ENCODE measurements at regions not wholly inside any gene's neighbourhood (a gene's known extent, or its start where the extent isn't known, plus 50 kb on each side); places are given as distances from the start of the nearest gene placed in this dataset.

GRCh38 chr13:29975283-29975682 is 124.9 kb upstream of the UBL3 start:
- peaks cover 8% of the 10 kb centered on the region; the same call in 1 of the 2 replicates for H3F3A ChIP-seq (ENCODE audit: insufficient read depth)

GRCh38 chr13:29969286-29969685 is 118.9 kb upstream of the UBL3 start:
- Histone ChIP-seq H3K27ac (peak overlapping the region; percentile 52), H3K4me3 (no peak overlapping the region), H3K9me2 (ENCODE audit: insufficient read depth) (no peaks in the 10 kb centered on the region), H4K20me1 (ENCODE audit: insufficient read depth) (no peaks in the 10 kb centered on the region), H3K9me3 (ENCODE audit: low read depth) (no peaks in the 10 kb centered on the region), H3K9ac (no peak overlapping the region), H3K27me3 (replicated peaks; ENCODE audit: insufficient read depth) (no peaks in the 10 kb centered on the region), H3K79me2 (ENCODE audit: insufficient read depth) (no peaks in the 10 kb centered on the region), H2AFZ (no peak overlapping the region), H3K4me1 (ENCODE audit: insufficient read depth) (peaks cover 11% of the 10 kb centered on the region), H3K36me3 (ENCODE audit: low read depth) (no peaks in the 10 kb centered on the region), H3K4me2 (ENCODE audit: unreplicated experiment) (peak overlapping the region; percentile 30), H3F3A (ENCODE audit: insufficient read depth) (peaks cover 16% of the 10 kb centered on the region)
- 27 to 34% methylated on average over 5 of the region's 5 CpGs for WGBS, 2 experiments (ENCODE audit: low coverage in 1 of 2, low lambda C conversion rate in 2 of 2, missing lambda C conversion rate in 2 of 2)
- TF ChIP-seq EZH2 (IDR thresholded peaks at IDR 0.05; ENCODE audit: insufficient read depth, poor library complexity, severe bottlenecking): no peak
- no peak for TF ChIP-seq EZH2phosphoT487 (IDR thresholded peaks at IDR 0.05; ENCODE audit: insufficient read depth, low read depth)
- in situ Hi-C loops (cut with MboI): no loop called here
- DNase-seq: peak; percentile 93

More at GRCh38 chr13:29975283-29975682, 124.9 kb upstream of the UBL3 start:
- H3K9me3 ChIP-seq (ENCODE audit: low read depth): no peaks in the 10 kb centered on the region
- H3K27me3 ChIP-seq (replicated peaks; ENCODE audit: insufficient read depth): no peaks in the 10 kb centered on the region
- no peaks in the 10 kb centered on the region for H3K9me2 ChIP-seq (ENCODE audit: insufficient read depth)
- H2AFZ ChIP-seq: no peak overlapping the region
- no peak overlapping the region for H3K27ac ChIP-seq
- DNase-seq: no peak
- WGBS, 2 experiments (ENCODE audit: low coverage in 1 of 2, low lambda C conversion rate in 2 of 2, missing lambda C conversion rate in 2 of 2): 97 to 100% methylated on average over 1 of the region's 1 CpG
- no peaks in the 10 kb centered on the region for H4K20me1 ChIP-seq (ENCODE audit: insufficient read depth)
- no peak overlapping the region for H3K4me3 ChIP-seq
- H3K4me2 ChIP-seq (ENCODE audit: unreplicated experiment): no peak overlapping the region
- in situ Hi-C loops (cut with MboI): no loop called here
- H3K4me1 ChIP-seq (ENCODE audit: insufficient read depth): no peaks in the 10 kb centered on the region
- no peak overlapping the region for H3K9ac ChIP-seq
- H3K79me2 ChIP-seq (ENCODE audit: insufficient read depth): no peaks in the 10 kb centered on the region
- no peaks in the 10 kb centered on the region for H3K36me3 ChIP-seq (ENCODE audit: low read depth)
- TF ChIP-seq EZH2 (IDR thresholded peaks at IDR 0.05; ENCODE audit: insufficient read depth, poor library complexity, severe bottlenecking) (no peak), EZH2phosphoT487 (IDR thresholded peaks at IDR 0.05; ENCODE audit: insufficient read depth, low read depth) (no peak)

- no peaks in the 10 kb centered on the region for H3K9me3 ChIP-seq (ENCODE audit: low read depth)
- in situ Hi-C loops (cut with MboI): no loop called here
- no peak overlapping the region for H2AFZ ChIP-seq
- no peaks in the 10 kb centered on the region for H4K20me1 ChIP-seq (ENCODE audit: insufficient read depth)
- no peaks in the 10 kb centered on the region for H3K79me2 ChIP-seq (ENCODE audit: insufficient read depth)
- no peak for DNase-seq
- no peak overlapping the region for H3K27ac ChIP-seq
- H3K36me3 ChIP-seq (ENCODE audit: low read depth): no peaks in the 10 kb centered on the region
- TF ChIP-seq EZH2 (IDR thresholded peaks at IDR 0.05; ENCODE audit: insufficient read depth, poor library complexity, severe bottlenecking) (no peak), EZH2phosphoT487 (IDR thresholded peaks at IDR 0.05; ENCODE audit: insufficient read depth, low read depth) (no peak)
- H3K4me2 ChIP-seq (ENCODE audit: unreplicated experiment): no peak overlapping the region
- no peak overlapping the region for H3K9ac ChIP-seq
- 83 to 85% methylated on average over 10 of the region's 10 CpGs for WGBS, 2 experiments (ENCODE audit: low coverage in 1 of 2, low lambda C conversion rate in 2 of 2, missing lambda C conversion rate in 2 of 2)
- 0 out of 2 replicates have a peak, but pooled peaks cover 4% of the 10 kb centered on the region for H3K4me1 ChIP-seq (ENCODE audit: insufficient read depth)
- H3F3A ChIP-seq (ENCODE audit: insufficient read depth): peaks cover 6% of the 10 kb centered on the region
- no peak overlapping the region for H3K4me3 ChIP-seq
- no peaks in the 10 kb centered on the region for H3K27me3 ChIP-seq (replicated peaks; ENCODE audit: insufficient read depth)
- H3K9me2 ChIP-seq (ENCODE audit: insufficient read depth): no peaks in the 10 kb centered on the region
Measured at GRCh38 chr13:29964181-29964845, 113.9 kb upstream of the UBL3 start.

- no peaks in the 10 kb centered on the region for H3K9me3 ChIP-seq (ENCODE audit: low read depth)
- no peaks in the 10 kb centered on the region for H3K4me1 ChIP-seq (ENCODE audit: insufficient read depth)
- no peaks in the 10 kb centered on the region for H3F3A ChIP-seq (ENCODE audit: insufficient read depth)
- WGBS, 2 experiments (ENCODE audit: low coverage in 1 of 2, low lambda C conversion rate in 2 of 2, missing lambda C conversion rate in 2 of 2): 56 to 58% methylated on average over 3 of the region's 3 CpGs
- H3K9me2 ChIP-seq (ENCODE audit: insufficient read depth): no peaks in the 10 kb centered on the region
- TF ChIP-seq EZH2phosphoT487 (IDR thresholded peaks at IDR 0.05; ENCODE audit: insufficient read depth, low read depth): no peak
- no peak for TF ChIP-seq EZH2 (IDR thresholded peaks at IDR 0.05; ENCODE audit: insufficient read depth, poor library complexity, severe bottlenecking)
- H3K27ac ChIP-seq: no peak overlapping the region
- no peaks in the 10 kb centered on the region for H3K79me2 ChIP-seq (ENCODE audit: insufficient read depth)
- no peak for DNase-seq
- no peaks in the 10 kb centered on the region for H4K20me1 ChIP-seq (ENCODE audit: insufficient read depth)
- no peak overlapping the region for H2AFZ ChIP-seq
- in situ Hi-C loops (cut with MboI): no loop called here
- H3K9ac ChIP-seq: no peak overlapping the region
- no peaks in the 10 kb centered on the region for H3K36me3 ChIP-seq (ENCODE audit: low read depth)
- H3K4me2 ChIP-seq (ENCODE audit: unreplicated experiment): no peak overlapping the region
- no peak overlapping the region for H3K4me3 ChIP-seq
- H3K27me3 ChIP-seq (replicated peaks; ENCODE audit: insufficient read depth): no peaks in the 10 kb centered on the region
Measured at GRCh38 chr13:29963089-29963488, 112.7 kb upstream of the UBL3 start.
